ENCODE measurements at regions not wholly inside any gene's neighbourhood (a gene's known extent, or its start where the extent isn't known, plus 50 kb on each side); places are given as distances from the start of the nearest gene placed in this dataset.

- TF ChIP-seq EZH2 (IDR thresholded peaks at IDR 0.05) (no peak), CTCF (IDR thresholded peaks at IDR 0.05) (no peak)
Measured at GRCh38 chr2:108165729-108166128, 74.0 kb upstream of the SULT1C3 start.

Data from neural progenitor cell (in vitro differentiated cells).